Mesendoderm (in vitro differentiated cells): ENCODE measurements at regions not wholly inside any gene's neighbourhood (a gene's known extent, or its start where the extent isn't known, plus 50 kb on each side); places are given as distances from the start of the nearest gene placed in this dataset.

Experiments
- DNase-seq: peaks from one replicate; pipeline ENCODE4 v3.0.0; 2013
- H2AK5ac ChIP-seq: 2 replicates; pipeline ENCODE4 v1.6.1; 2013; ENCODE audit warnings: low read length, inconsistent platforms
- H2BK120ac ChIP-seq: 2 replicates; pipeline ENCODE4 v1.6.1; 2013; ENCODE audit warnings: low read depth, mild to moderate bottlenecking, low read length, moderate library complexity, mixed read lengths
- H2BK15ac ChIP-seq: replicated peaks from 2 replicates; pipeline ENCODE4 v1.6.1; 2013; ENCODE audit warnings: low read depth, mild to moderate bottlenecking, moderate library complexity
- H2BK5ac ChIP-seq: 2 replicates; pipeline ENCODE4 v1.6.1; 2013; ENCODE audit warnings: low read length, inconsistent platforms
- H3K18ac ChIP-seq: 2 replicates; pipeline ENCODE4 v1.6.1; 2013; ENCODE audit warnings: mild to moderate bottlenecking, low read length, mixed read lengths
- H3K23ac ChIP-seq: one replicate; pipeline ENCODE4 v1.6.1; 2013; ENCODE audit warnings: low read length
- H3K27ac ChIP-seq: 2 replicates; pipeline ENCODE4 v1.5.1; 2013; ENCODE audit warnings: low read depth, mild to moderate bottlenecking, inconsistent platforms, low read length, moderate library complexity
- H3K27me3 ChIP-seq: 2 replicates; pipeline ENCODE4 v1.6.1; 2013; ENCODE audit warnings: low read length, control low read depth, mild to moderate bottlenecking, inconsistent platforms; ENCODE audit not compliant: insufficient read depth, poor library complexity
- H3K36me3 ChIP-seq: 2 replicates; pipeline ENCODE4 v1.6.1; 2013; ENCODE audit warnings: low read length, inconsistent platforms; ENCODE audit not compliant: control insufficient read depth, insufficient read depth
- H3K4ac ChIP-seq: one replicate; pipeline ENCODE4 v1.6.1; 2013; ENCODE audit warnings: low read depth, mild to moderate bottlenecking, low read length, moderate library complexity
- H3K4me1 ChIP-seq: 2 replicates; pipeline ENCODE4 v1.6.1; 2013; ENCODE audit warnings: low read depth, low read length, inconsistent platforms; ENCODE audit not compliant: control insufficient read depth
- H3K4me2 ChIP-seq: 2 replicates; pipeline ENCODE4 v1.6.1; 2013; ENCODE audit warnings: low read length
- H3K4me3 ChIP-seq: 2 replicates; pipeline ENCODE4 v1.5.1; 2013; ENCODE audit warnings: mild to moderate bottlenecking, low read length
- H3K56ac ChIP-seq: one replicate; pipeline ENCODE4 v1.6.1; 2013; ENCODE audit warnings: low read length
- H3K79me1 ChIP-seq: 2 replicates; pipeline ENCODE4 v1.6.1; 2013; ENCODE audit warnings: low read length, inconsistent platforms
- H3K79me2 ChIP-seq: 2 replicates; pipeline ENCODE4 v1.6.1; 2013; ENCODE audit warnings: mild to moderate bottlenecking, low read length; ENCODE audit not compliant: control insufficient read depth, insufficient read depth
- H3K9ac ChIP-seq: 2 replicates; pipeline ENCODE4 v1.6.1; 2013; ENCODE audit warnings: low read length, inconsistent platforms
- H4K5ac ChIP-seq: one replicate; pipeline ENCODE4 v1.6.1; 2013; ENCODE audit warnings: low read length
- H4K8ac ChIP-seq: one replicate; pipeline ENCODE4 v1.6.1; 2013; ENCODE audit warnings: low read depth, mild to moderate bottlenecking, control low read depth, low read length, moderate library complexity
- WGBS: extraction: QIAGEN DNeasy Blood & Tissue Kit; methylation state at CpG from one replicate; pipeline ENCODE4 v1.1.7; 2013; ENCODE audit warnings: low lambda C conversion rate, missing lambda C conversion rate; ENCODE audit not compliant: insufficient coverage; ENCODE audit errors: extremely low coverage; 5-methylcytosine and 5-hydroxymethylcytosine counted together

DNA sequence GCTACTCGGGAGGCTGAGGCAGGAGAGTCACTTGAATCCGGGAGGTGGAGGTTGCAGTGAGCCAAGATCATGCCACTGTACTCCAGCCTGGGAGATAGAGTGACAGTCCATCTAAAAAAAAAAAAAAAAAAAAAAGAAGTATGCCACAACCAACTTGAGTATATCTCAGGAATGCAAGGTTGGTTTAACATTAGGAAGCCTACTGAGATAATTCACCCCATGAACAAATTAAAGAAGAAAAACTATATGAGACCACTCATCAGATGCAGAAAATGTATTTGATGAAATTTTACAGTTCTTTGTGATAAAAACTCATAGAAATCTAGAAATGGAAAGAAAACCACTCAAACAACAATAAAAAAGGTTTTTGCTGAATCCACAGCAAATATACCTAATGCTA, 373.8 kb downstream of the LMO4 start:
- DNase-seq: no peak
- Histone ChIP-seq H3K79me1 (no peaks in the 10 kb centered on the region), H4K5ac (no peak overlapping the region), H3K36me3 (no peaks in the 10 kb centered on the region), H2BK120ac (no peak overlapping the region), H2BK5ac (no peak overlapping the region), H3K79me2 (no peaks in the 10 kb centered on the region), H3K56ac (no peak overlapping the region), H3K18ac (no peak overlapping the region), H3K27me3 (no peaks in the 10 kb centered on the region), H3K4me2 (no peak overlapping the region), H3K4me1 (no peaks in the 10 kb centered on the region), H2BK15ac (no peak overlapping the region), H3K27ac (no peak overlapping the region), H2AK5ac (no peak overlapping the region), H4K8ac (no peak overlapping the region), H3K23ac (no peak overlapping the region), H3K9ac (no peak overlapping the region), H3K4me3 (no peak overlapping the region), H3K4ac (no peak overlapping the region)
- no CpG with 5 or more reads among the region's 2 CpGs for WGBS

DNA sequence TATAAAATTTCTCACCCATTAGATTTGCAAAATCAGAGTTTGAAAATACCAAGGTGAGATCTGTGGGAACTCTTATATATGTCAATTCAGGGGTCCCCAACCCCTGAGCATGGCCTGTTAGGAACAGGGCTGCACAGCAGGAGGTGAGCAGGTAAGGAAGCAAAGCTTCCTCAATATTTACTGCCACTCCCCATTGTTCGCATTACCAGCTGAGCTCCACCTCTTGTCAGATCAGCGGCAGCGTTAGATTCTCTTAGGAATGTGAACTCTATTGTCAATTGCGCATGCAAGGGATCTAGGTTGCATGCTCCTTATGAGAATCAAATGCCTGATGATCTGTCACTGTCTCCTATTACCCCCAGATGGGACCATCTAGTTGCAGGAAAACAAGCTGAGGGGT, 376.6 kb downstream of the LMO4 start:
- Histone ChIP-seq H3K56ac (no peak overlapping the region), H3K18ac (no peak overlapping the region), H3K4ac (no peak overlapping the region), H3K36me3 (no peaks in the 10 kb centered on the region), H3K27ac (no peak overlapping the region), H3K23ac (no peak overlapping the region), H2BK5ac (no peak overlapping the region), H3K79me2 (no peaks in the 10 kb centered on the region), H3K4me1 (no peaks in the 10 kb centered on the region), H3K27me3 (no peaks in the 10 kb centered on the region), H4K8ac (no peak overlapping the region), H3K4me2 (no peak overlapping the region), H3K9ac (no peak overlapping the region), H2BK15ac (no peak overlapping the region), H2AK5ac (no peak overlapping the region), H4K5ac (no peak overlapping the region), H3K4me3 (no peak overlapping the region), H3K79me1 (no peaks in the 10 kb centered on the region), H2BK120ac (no peak overlapping the region)
- no peak for DNase-seq
- no CpG with 5 or more reads among the region's 4 CpGs for WGBS

DNA sequence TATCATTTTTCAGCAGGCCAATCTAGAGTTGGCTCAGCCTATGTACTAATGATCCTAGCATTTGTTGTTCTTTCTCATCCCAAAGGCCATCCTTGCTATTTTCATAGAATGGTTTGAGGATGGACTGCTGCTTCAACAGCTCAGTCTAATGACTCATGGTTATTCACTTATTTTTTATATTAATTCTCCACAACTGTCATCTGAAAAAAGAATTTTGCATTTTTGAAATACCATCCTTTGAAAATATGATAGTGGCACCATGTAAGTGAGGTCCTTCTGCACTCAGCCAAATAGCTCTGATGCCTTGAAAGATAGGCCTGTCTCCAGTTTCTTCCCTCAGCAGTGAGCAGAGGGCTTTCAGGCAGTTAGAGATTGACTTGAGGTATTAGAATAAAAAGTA, 377.5 kb downstream of the LMO4 start:
- DNase-seq: no peak
- Histone ChIP-seq H2BK5ac (no peak overlapping the region), H3K4ac (no peak overlapping the region), H3K4me2 (no peak overlapping the region), H3K4me3 (no peak overlapping the region), H3K56ac (no peak overlapping the region), H3K23ac (no peak overlapping the region), H3K27me3 (no peaks in the 10 kb centered on the region), H2BK120ac (no peak overlapping the region), H3K4me1 (no peaks in the 10 kb centered on the region), H3K36me3 (no peaks in the 10 kb centered on the region), H3K9ac (no peak overlapping the region), H2AK5ac (no peak overlapping the region), H3K79me1 (no peaks in the 10 kb centered on the region), H4K5ac (no peak overlapping the region), H2BK15ac (no peak overlapping the region), H3K79me2 (no peaks in the 10 kb centered on the region), H4K8ac (no peak overlapping the region), H3K18ac (no peak overlapping the region), H3K27ac (no peak overlapping the region)

DNA sequence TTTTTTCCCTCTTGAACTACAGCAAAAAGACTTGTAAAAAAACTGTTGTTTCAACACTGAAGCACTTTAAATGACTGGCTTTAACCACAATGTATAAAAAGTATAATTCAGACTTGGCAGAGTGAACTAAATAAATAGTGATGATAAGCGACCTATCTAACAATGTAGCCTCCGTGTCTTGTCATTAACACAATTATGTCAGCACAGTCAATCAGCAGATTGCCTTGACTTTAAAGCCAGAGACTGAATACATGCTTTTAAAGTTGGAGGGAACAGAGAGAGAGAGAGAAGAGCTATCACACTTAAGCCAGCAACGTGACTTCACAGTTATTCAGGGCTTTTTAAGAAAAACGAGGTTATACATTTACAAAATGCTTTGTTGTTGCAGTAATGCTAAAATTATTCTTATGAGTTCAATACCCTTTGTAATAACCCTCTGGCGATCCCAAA, 378.1 kb downstream of the LMO4 start:
- no peaks in the 10 kb centered on the region for H3K4me1 ChIP-seq
- no peak overlapping the region for H4K8ac ChIP-seq
- H3K36me3 ChIP-seq: no peaks in the 10 kb centered on the region
- H3K27ac ChIP-seq: no peak overlapping the region
- H3K9ac ChIP-seq: no peak overlapping the region
- no peak overlapping the region for H2AK5ac ChIP-seq
- H3K4ac ChIP-seq: no peak overlapping the region
- no peak overlapping the region for H3K4me3 ChIP-seq
- DNase-seq: no peak
- no CpG with 5 or more reads among the region's 5 CpGs for WGBS
- no peak overlapping the region for H3K4me2 ChIP-seq
- no peaks in the 10 kb centered on the region for H3K79me1 ChIP-seq
- H3K27me3 ChIP-seq: no peaks in the 10 kb centered on the region
- no peak overlapping the region for H3K56ac ChIP-seq
- H2BK120ac ChIP-seq: no peak overlapping the region
- no peak overlapping the region for H3K23ac ChIP-seq
- H4K5ac ChIP-seq: no peak overlapping the region
- H3K79me2 ChIP-seq: no peaks in the 10 kb centered on the region
- no peak overlapping the region for H2BK15ac ChIP-seq
- H2BK5ac ChIP-seq: no peak overlapping the region
- H3K18ac ChIP-seq: no peak overlapping the region

DNA sequence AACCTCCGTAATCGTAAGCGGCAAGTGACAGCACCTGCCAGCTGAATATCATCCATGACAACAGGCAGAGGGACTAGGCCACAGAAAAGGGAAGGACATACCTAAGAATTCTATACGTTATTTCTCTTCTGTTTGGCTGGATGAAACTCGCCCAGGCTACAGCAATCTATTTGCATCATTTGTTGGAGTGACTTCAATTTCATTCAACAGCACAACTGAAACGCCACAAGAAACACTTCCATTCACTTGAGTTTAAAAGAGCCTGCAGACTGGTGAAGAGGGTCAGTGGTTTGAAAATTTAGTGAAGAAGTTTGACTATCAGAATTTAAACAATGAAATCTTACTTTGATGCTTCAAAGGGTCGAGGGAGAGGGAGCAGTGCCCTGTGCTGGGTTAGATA, 378.7 kb downstream of the LMO4 start:
- Histone ChIP-seq H3K4me2 (no peak overlapping the region), H3K27me3 (no peaks in the 10 kb centered on the region), H2BK120ac (no peak overlapping the region), H3K79me1 (no peaks in the 10 kb centered on the region), H3K4me1 (no peaks in the 10 kb centered on the region), H3K9ac (no peak overlapping the region), H3K18ac (no peak overlapping the region), H4K5ac (no peak overlapping the region), H3K27ac (no peak overlapping the region), H2BK15ac (no peak overlapping the region), H3K4me3 (no peak overlapping the region), H3K56ac (no peak overlapping the region), H3K23ac (no peak overlapping the region), H3K36me3 (no peaks in the 10 kb centered on the region), H3K79me2 (no peaks in the 10 kb centered on the region), H4K8ac (no peak overlapping the region), H3K4ac (no peak overlapping the region), H2AK5ac (no peak overlapping the region), H2BK5ac (no peak overlapping the region)
- no peak for DNase-seq
- no CpG with 5 or more reads among the region's 7 CpGs for WGBS

DNA sequence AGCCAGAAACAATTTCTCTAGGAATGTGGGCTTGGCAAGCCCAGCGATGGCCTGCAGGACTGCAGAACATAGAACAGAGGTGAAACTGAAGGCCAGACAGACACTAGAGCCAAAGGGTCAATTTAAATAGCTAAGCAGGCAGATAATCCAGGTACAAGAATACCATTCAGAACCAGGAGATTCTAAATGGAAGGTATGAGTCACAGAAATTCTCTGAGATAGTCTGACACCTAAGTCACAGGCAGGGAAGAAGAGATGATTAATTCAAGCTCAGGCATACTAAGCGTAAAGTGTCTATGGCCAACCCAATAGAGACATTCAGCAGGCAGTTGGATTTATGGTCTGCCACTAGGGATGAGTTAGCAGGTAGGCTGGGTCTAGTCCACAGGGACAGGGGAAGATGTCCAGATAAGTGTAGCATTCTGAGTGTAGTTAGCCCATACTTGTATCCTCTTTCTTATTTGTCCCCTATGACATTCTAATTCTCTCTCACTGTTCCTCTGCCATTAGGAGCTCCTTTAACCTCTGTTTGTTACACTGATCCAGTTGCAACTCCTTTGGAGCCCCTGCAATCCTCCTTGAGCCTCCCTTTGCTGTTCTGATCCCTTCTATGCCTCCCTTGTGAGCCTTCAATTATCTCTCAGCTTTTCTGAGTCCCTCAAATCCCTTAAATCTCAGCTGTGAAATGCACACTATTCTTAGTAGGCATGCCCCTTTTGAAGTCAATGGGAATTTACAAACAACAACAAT, 383.8 kb downstream of the LMO4 start:
- H3K27me3 ChIP-seq: no peaks in the 10 kb centered on the region
- H2BK120ac ChIP-seq: no peak overlapping the region
- no peaks in the 10 kb centered on the region for H3K79me2 ChIP-seq
- no peak overlapping the region for H3K18ac ChIP-seq
- H3K4ac ChIP-seq: no peak overlapping the region
- no peak overlapping the region for H3K4me2 ChIP-seq
- no peak overlapping the region for H2BK15ac ChIP-seq
- H3K23ac ChIP-seq: no peak overlapping the region
- DNase-seq: peak; percentile 84
- H3K56ac ChIP-seq: no peak overlapping the region
- no CpG with 5 or more reads among the region's 2 CpGs for WGBS
- no peak overlapping the region for H2BK5ac ChIP-seq
- H3K9ac ChIP-seq: no peak overlapping the region
- no peaks in the 10 kb centered on the region for H3K36me3 ChIP-seq
- no peak overlapping the region for H4K5ac ChIP-seq
- no peaks in the 10 kb centered on the region for H3K4me1 ChIP-seq
- no peaks in the 10 kb centered on the region for H3K79me1 ChIP-seq
- no peak overlapping the region for H2AK5ac ChIP-seq
- no peak overlapping the region for H3K27ac ChIP-seq
- H3K4me3 ChIP-seq: no peak overlapping the region
- H4K8ac ChIP-seq: no peak overlapping the region
